ENCODE measurements at regions not wholly inside any gene's neighbourhood (a gene's known extent, or its start where the extent isn't known, plus 50 kb on each side); places are given as distances from the start of the nearest gene placed in this dataset.
"Not testable (repeated sequence)": the region's sequence is repeated elsewhere in the genome, so short reads cannot be mapped to it uniquely, and the experiment has no call there.

DNA sequence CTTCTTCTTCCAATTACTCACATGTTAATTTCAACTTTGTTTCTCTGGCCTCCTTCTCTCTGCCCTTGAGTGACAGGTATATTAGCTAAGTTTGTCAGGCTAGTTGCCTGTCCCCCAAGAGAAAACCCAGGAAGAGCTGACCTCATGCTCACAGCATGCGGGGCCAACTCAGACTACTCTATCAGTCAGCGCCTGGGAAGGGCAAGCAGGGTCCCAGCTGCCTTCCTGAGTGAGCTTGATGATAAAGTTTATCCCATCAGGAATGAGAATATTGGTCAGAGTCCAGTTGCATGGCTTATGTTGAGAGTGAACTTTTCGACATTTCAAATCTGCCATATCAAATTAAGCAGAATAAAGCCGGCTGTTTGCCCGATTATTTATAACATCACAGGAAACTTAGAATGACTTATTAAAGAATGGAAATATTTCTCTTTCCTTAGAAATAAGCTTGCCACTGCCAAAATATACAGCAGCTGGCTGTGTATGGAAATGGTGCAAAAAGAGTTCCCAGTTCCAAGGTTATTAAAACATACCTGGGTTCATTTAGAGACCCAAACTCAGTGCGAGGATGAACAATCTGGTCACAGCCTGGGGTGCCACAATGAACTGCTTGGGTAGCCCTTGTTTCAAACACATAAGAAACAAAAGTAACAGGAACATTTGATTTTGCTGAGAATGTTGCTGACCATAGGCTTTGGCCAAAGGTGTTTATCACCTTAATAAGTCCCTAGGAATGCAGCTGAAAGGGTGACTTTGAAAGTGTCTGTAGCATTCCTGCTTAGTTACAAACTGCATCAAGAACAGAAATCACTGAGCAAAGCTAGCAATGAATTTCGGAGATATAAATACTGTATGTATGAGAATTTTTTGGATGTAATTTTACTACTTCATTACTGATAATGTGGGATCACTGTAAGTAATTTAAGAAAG is 1553.8 kb upstream of the FLRT2 start:
- DNase-seq = no peak

DNA sequence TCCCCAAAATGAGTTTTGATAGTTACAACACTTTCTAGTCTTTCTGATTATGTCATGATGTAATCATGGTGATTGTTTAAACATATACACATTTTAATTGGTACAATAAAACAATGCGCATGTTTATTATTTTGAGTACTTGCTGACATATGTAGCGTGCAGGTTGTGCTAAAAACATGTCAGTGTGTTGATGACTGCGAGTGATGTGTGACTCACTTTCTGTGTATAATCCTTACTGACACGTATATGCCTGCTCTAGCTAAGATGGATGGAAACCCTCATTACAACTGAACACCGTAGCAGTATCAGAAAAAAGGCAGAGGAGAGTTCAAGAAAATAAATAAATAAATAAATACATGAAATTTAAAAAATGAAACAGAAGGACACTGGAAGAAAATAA is 1552.4 kb upstream of the FLRT2 start:
- DNase-seq = no peak

- not testable (repeated sequence) for DNase-seq
Observed at GRCh38 chr14:83981676-83982258, 1548.2 kb upstream of the FLRT2 start.

DNA sequence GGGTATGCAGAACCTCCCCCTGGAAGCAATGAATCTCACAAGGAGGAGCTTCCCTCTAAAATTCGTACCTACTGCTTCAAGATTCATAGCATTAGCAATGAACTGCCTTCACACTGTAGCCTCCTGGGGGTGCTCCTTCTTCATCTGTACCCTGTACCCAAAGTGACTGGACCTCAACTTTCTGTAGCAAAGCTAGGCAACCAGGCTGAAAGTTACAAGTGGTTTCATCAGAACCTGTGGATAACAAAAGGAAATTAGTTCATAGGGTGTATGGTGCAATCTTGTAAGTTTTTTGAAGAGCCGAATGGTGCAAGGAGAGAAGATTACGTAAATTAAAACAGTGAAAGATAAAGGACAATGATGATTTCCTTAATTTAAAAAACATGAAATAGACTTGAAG is 1541.7 kb upstream of the FLRT2 start:
- no peak for DNase-seq

DNA sequence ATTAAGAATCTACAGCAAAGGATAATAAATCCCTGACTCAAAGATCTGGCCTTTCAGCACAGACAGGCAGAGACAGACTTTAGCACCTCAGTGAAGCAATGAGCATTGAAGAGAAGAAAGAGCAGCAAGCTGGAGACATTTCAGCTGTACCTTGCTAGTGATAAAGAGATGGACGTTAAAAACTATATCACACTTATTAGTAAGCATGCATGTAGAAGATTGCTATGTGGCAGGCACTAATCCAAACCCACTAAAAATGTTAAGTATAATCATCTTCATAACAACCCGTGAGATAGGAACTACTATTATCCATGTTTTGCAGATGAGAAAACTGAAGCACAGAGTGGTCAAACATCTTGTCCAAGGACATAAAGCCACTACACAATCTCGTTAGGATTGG is 1538.3 kb upstream of the FLRT2 start:
- no peak for DNase-seq

DNA sequence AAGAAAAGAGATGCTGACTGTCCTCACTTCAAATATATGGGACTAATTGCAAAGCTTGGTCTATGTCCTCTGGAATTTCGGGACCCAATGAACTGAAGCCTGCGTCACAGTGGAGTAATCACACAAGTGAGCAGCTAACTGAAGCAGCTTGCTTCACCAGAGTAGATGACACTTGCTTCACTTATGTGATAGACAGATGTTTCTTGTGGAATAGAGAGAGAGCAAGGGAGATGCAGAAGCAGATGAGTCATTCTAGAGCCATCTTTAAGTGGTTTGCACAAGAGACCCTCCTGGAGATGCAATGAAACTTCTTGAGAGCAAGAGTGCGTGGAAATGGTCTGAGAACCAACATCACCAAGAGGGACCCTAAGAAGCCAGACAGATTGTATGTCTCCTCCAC is 1537.1 kb upstream of the FLRT2 start:
- DNase-seq = no peak

- DNase-seq = no peak
Observed at GRCh38 chr14:83993545-83993944, 1536.4 kb upstream of the FLRT2 start.

DNA sequence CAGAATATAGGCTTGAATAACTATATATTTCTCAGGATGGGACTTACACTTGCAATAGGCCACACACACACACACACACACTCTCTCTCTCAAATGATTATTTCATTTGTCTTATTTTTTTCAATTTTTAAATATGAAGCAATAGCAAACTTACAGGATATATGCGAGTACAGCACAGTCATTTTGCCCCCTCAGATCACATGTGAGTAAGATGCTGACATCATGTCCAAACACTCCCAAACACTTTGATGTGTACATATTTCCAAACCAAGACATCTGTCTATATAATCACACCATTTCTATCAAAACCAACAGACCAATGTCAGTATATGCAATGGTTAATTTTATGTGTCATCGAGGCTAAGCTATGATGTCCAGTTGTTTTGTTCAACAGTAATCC is 1535.9 kb upstream of the FLRT2 start:
- no peak for DNase-seq

DNA sequence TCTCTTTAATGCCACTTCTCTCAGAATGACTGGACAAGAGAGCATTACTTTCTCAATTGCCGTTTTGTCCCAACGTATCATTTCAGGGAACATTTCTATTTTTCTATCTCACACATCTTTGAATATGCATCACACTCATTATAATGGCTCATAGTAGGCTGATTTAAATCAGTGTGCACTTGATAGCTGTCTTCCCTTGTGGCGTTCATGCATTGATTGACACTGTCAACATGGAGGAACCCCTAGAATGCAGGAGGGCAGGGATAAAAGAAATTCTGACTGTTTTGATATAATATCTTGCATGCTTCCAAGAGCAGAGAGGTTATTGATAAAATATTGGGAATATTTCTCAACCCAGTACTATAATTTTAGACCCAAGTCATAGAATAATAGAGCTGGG is 1528.9 kb upstream of the FLRT2 start:
- DNase-seq = no peak

GRCh38 chr14:84003346-84003745 is 1526.6 kb upstream of the FLRT2 start:
- no peak for DNase-seq

DNA sequence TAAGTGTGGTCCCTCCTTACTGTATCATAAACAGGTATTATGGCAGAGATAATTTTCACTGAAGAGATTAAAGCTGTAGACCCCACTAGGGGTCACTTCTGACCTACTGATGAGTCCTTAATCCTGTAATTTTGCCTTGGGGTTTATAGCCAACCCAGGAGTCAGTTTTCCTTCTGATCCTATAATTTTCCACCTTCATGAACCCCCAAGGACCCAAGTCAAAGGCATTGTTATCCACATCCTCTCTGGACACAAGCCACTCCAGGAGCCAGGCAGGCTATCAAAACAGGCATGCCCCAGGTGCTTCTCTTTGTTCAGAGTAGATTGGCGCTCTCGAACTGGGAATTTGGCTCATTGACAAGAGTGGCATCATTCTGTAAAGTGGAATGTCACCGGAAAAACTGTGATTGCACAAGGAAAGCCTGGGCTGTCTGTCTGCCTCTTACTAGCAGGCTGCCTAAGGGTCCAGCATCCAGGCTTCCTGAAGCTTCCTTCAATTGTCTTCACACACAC is 1523.2 kb upstream of the FLRT2 start:
- no peak for DNase-seq

DNA sequence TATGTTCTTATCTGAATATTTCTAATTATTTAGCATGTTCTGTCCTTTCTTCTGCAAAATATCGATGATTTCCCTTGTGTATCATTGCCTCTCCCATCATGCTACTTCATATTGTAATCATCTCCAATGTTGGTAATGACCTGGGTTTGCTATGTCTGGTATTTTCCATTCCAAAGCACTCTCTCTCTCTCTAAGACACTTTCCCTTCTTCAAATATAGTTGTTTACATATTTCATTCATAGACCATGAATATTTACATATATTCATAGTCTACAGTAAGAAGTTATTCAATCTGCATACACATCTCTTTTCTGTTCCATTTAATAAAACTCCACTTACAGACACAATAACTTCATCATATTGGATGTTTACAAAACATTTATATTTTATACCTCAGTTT is 1516.5 kb upstream of the FLRT2 start:
- no peak for DNase-seq

GRCh38 chr14:84017495-84017894 is 1512.4 kb upstream of the FLRT2 start:
- DNase-seq = no peak

- DNase-seq = no peak
Observed at GRCh38 chr14:84021433-84021832, 1508.5 kb upstream of the FLRT2 start.

GRCh38 chr14:84024231-84024820 is 1505.6 kb upstream of the FLRT2 start:
- no peak for DNase-seq

DNA sequence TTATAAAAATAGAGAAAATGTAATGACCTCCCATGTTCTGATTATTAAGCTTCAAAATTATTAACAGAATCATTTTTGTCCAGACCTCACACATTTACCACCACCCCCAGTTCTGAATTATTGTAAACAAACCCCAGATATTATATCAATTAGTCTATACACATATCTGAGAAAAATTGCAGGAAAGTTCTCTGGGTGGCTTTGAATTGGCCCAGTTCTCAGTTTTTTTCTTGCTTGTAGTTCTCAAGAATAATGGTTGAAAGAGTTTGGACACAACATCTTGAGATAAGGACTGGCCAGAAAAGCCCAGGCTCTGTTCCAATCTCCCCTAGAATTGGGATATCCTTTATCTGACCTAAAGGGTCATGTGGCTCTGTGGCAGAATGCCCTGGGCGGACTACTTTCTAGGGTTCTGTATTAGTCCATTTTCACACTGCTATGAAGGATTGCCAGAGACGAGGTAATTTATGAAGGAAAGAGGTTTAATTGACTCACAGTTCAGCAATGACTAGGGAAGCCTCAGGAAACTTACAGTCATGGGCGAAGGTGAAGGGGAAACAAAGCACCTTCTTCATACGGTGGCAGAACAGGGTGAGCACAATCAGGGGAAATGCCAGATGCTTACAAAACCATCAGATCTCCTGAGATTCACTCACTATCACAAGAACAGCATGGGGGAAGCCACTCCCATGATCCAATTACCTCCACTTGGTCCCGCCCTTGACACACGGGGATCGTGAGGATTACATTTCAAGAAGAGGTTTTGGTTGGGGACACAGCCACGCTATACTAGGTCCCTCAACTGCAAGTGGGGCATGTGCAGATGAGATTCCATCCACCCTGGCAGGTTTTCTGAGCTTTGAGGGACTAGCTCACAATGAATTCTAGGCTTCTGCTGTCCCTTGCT is 1504.6 kb upstream of the FLRT2 start:
- no peak for DNase-seq

DNA sequence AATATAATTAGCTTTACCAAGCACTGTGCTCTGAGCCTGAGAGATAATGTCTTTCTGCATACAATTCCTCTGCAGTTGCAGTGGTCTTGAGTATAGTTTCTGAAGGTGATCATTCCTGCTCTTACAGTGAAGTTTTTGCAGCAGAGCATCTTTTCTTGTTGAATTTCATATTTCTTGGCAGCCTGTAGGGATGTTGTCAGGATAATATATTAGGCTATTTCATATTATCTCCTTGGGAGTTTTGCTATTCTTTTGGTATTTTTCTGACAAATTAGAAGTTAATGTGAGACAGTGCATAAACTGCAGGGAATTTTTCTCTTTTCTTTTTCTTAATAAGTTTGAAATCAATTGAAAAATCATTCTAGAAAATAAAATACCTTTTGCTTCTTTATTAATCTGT is 1502.6 kb upstream of the FLRT2 start:
- DNase-seq = no peak

DNA sequence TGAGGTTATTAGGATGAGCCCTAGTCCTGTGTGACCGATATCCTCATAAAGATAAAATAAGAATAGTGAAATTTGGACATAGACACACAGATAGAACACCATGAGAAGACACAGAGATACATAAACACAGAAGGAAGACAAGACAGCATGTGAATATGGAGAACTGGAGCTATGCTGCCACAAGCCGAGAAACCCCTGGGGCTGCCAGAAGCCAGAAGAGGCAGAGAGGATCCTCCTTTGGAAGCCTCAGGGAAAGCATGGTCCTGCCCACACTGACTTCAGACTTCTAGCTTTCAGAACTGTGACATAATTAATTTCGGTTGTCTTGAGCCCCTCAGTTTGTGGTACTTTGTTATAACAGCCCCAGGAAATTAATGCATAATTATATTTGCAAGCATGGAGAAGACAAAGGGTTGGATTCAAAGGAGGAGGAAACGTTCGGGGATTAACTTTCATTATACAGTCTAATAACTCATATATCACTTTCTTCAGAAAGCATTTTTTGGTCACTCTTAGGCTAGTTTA is 1501.8 kb upstream of the FLRT2 start:
- no peak for DNase-seq

- no peak for DNase-seq
Observed at GRCh38 chr14:84029246-84029645, 1500.7 kb upstream of the FLRT2 start.

DNA sequence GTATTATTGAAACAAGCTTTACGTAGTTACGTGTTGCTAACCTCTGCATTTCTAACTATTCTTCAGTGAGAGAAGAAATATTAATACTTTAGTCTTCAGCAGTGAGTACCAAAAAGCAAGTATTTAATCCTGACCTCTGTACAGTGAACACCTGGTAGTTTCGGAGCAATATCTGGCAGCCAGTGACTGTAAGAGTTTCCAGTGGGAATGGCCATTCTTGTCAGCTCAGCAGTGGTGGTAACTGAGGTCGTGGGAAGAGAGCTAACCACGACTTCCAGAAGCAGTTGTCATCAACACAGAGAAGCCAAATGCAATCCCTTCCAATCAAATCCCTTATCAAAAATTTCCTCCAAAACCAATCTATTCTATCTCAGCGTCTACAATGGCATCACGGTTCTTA is 1500.2 kb upstream of the FLRT2 start:
- DNase-seq = no peak

DNA sequence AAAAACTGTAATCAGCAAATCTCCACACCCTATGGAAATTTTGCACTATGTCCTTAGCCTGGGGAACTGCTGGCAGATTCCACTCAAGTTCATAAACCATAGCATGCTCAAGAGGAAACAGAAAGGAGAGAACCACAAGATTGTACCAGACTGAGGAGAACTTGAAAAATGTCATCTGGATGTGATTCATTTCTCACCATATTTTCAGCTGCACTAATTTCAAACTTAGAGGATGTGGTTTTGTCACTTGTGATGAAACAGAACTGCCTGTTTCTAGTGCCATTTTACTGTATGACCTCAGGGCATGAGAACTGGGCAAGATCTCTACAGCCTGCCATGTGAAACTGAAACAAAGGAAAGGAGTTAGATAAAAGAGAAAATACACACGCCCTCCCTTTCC is 1493.1 kb upstream of the FLRT2 start:
- no peak for DNase-seq

- no peak for DNase-seq
Observed at GRCh38 chr14:84037593-84037992, 1492.4 kb upstream of the FLRT2 start.

- DNase-seq = no peak
Observed at GRCh38 chr14:84040101-84040500, 1489.8 kb upstream of the FLRT2 start.
